ENCODE measurements at regions not wholly inside any gene's neighbourhood (a gene's known extent, or its start where the extent isn't known, plus 50 kb on each side); places are given as distances from the start of the nearest gene placed in this dataset.
"Not testable (repeated sequence)": the region's sequence is repeated elsewhere in the genome, so short reads cannot be mapped to it uniquely, and the experiment has no call there.

GRCh38 chr7:86995052-86995725 lies 64.3 kb downstream of the ELAPOR2 start:
- DNase-seq (ENCODE audit: insufficient read length, low spot score) (no peak), FAIRE-seq (no peak)
- no peak for TF ChIP-seq CTCF (IDR thresholded peaks at IDR 0.05; ENCODE audit: insufficient read depth, missing control alignments)

- no peak for TF ChIP-seq CTCF (IDR thresholded peaks at IDR 0.05; ENCODE audit: insufficient read depth, missing control alignments)
- FAIRE-seq (no peak), DNase-seq (ENCODE audit: insufficient read length, low spot score) (no peak)
Observed at GRCh38 chr7:86991771-86992191, 67.7 kb downstream of the ELAPOR2 start.

GRCh38 chr7:86991093-86991769 lies 68.2 kb downstream of the ELAPOR2 start:
- FAIRE-seq (no peak), DNase-seq (ENCODE audit: insufficient read length, low spot score) (no peak)
- TF ChIP-seq CTCF (IDR thresholded peaks at IDR 0.05; ENCODE audit: insufficient read depth, missing control alignments): no peak

- no peak for TF ChIP-seq CTCF (IDR thresholded peaks at IDR 0.05; ENCODE audit: insufficient read depth, missing control alignments)
- DNase-seq (ENCODE audit: insufficient read length, low spot score) (no peak), FAIRE-seq (no peak)
Observed at GRCh38 chr7:86989407-86989806, 70.0 kb downstream of the ELAPOR2 start.

GRCh38 chr7:86987834-86988233 lies 71.6 kb downstream of the ELAPOR2 start:
- FAIRE-seq; DNase-seq (ENCODE audit: insufficient read length, low spot score): not testable (repeated sequence)

GRCh38 chr7:86987358-86987757 lies 72.1 kb downstream of the ELAPOR2 start:
- not testable (repeated sequence) for FAIRE-seq

GRCh38 chr7:86985342-86985741 lies 74.1 kb downstream of the ELAPOR2 start:
- DNase-seq (ENCODE audit: insufficient read length, low spot score): not testable (repeated sequence)

More at GRCh38 chr7:86987358-86987757, 72.1 kb downstream of the ELAPOR2 start:
- not testable (repeated sequence) for DNase-seq (ENCODE audit: insufficient read length, low spot score)

GRCh38 chr7:86983654-86984053 lies 75.8 kb downstream of the ELAPOR2 start:
- not testable (repeated sequence) for DNase-seq (ENCODE audit: insufficient read length, low spot score); FAIRE-seq

More at GRCh38 chr7:86985342-86985741, 74.1 kb downstream of the ELAPOR2 start:
- FAIRE-seq: not testable (repeated sequence)

GRCh38 chr7:86981937-86982336 lies 77.5 kb downstream of the ELAPOR2 start:
- not testable (repeated sequence) for FAIRE-seq; DNase-seq (ENCODE audit: insufficient read length, low spot score)

GRCh38 chr7:86981127-86981526 lies 78.3 kb downstream of the ELAPOR2 start:
- TF ChIP-seq CTCF (IDR thresholded peaks at IDR 0.05; ENCODE audit: insufficient read depth, missing control alignments): no peak
- no peak for FAIRE-seq
- no peak for DNase-seq (ENCODE audit: insufficient read length, low spot score)
